ENCODE measurements at regions not wholly inside any gene's neighbourhood (a gene's known extent, or its start where the extent isn't known, plus 50 kb on each side); places are given as distances from the start of the nearest gene placed in this dataset.

DNA sequence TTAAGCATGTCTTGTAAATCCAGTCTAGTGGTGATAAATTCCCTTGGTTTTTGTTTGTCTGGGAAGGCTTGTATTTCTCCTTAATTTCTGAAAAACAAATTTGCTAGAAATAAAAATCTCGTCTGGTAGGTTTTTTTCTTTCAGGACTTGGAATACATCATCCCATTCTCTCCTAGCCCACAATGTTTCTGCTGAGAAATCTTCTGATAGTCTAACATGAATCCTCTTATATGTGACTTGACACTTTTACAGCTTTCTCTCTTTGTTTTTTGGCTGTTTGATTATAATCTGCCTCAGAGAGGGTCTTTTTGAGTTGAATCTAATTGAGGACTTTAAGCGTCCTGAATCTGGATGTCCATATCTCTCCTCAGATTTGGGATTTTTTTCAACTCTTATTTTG, 104.9 kb downstream of the FEM1C start:
- H3K23ac ChIP-seq (ENCODE audit: low read depth, low read length) = no peak overlapping the region
- intact Hi-C loops (cut with micrococcal nuclease) (no loop called here), dilution Hi-C loops (cut with HindIII; ENCODE audit: low sequenced_read_pairs, unreplicated experiment) (no loop called here), in situ Hi-C loops (cut with MboI; ENCODE audit: low sequenced_read_pairs) (no loop called here)
- H2BK5ac ChIP-seq (ENCODE audit: low read depth, low read length, poor library complexity, severe bottlenecking) = no peak overlapping the region
- no peak overlapping the region for H2BK20ac ChIP-seq (ENCODE audit: low read depth, low read length)
- H3K18ac ChIP-seq (ENCODE audit: low read depth, low read length) = no peak overlapping the region
- no peak overlapping the region for H4K5ac ChIP-seq (ENCODE audit: low read depth, low read length)
- DNase-seq = no peak
- H3K4me3 ChIP-seq (ENCODE audit: insufficient read depth, low read depth, low read length) = no peak overlapping the region
- H3K9me1 ChIP-seq (ENCODE audit: insufficient read depth, low read length) = no peaks in the 10 kb centered on the region; the same call in 1 of the 2 replicates
- CTCF ChIA-PET = no interaction called here
- no peak overlapping the region for H4K8ac ChIP-seq (ENCODE audit: low read depth in 2 of 2, low read length in 2 of 2)
- peaks cover 8% of the 10 kb centered on the region for H3K9me3 ChIP-seq (ENCODE audit: control insufficient read depth, insufficient read depth, low read length)
- no peak overlapping the region for H2AFZ ChIP-seq (replicated peaks; ENCODE audit: low read length, poor library complexity)
- H3K9ac ChIP-seq (ENCODE audit: low read depth, low read length) = no peak overlapping the region
- no peak overlapping the region for H3K27ac ChIP-seq (ENCODE audit: insufficient read depth, low read length)
- no peak for TF ChIP-seq POLR2A (IDR thresholded peaks at IDR 0.05; ENCODE audit: low read depth, low read length)
- no peak for TF ChIP-seq MXI1 (IDR thresholded peaks at IDR 0.05; ENCODE audit: borderline replicate concordance, low read depth, low read length)
- TF ChIP-seq RAD21 (IDR thresholded peaks at IDR 0.05; ENCODE audit: low read length) = no peak
- H4K91ac ChIP-seq (ENCODE audit: insufficient read depth, low read depth, low read length) = no peak overlapping the region
- H2AK5ac ChIP-seq (ENCODE audit: low read depth, low read length) = no peak overlapping the region
- no peaks in the 10 kb centered on the region for H3K79me1 ChIP-seq (ENCODE audit: low read depth in 1 of 2, low read length in 2 of 2)
- H3K27me3 ChIP-seq (ENCODE audit: control insufficient read depth, insufficient read depth, low read length) = no peaks in the 10 kb centered on the region
- no CpG with 5 or more reads among the region's 2 CpGs for WGBS, 2 experiments (ENCODE audit: extremely low coverage in 2 of 2, insufficient read length in 1 of 2)
- no peak overlapping the region for H2BK120ac ChIP-seq (ENCODE audit: low read depth, low read length)
- H3K36me3 ChIP-seq (ENCODE audit: control insufficient read depth, insufficient read depth, low read length) = no peaks in the 10 kb centered on the region
- H3K4me2 ChIP-seq (ENCODE audit: low read depth, low read length) = no peak overlapping the region
- no peaks in the 10 kb centered on the region for H4K20me1 ChIP-seq (ENCODE audit: insufficient read depth, low read length)
- no peak for ATAC-seq (ENCODE audit: low read depth)
- H2BK15ac ChIP-seq (ENCODE audit: low read depth, low read length) = no peak overlapping the region
- POLR2A ChIA-PET (ENCODE audit: unreplicated experiment) = no interaction called here
- H3K14ac ChIP-seq (replicated peaks; ENCODE audit: low read depth, low read length) = no peak overlapping the region
- H3K56ac ChIP-seq (ENCODE audit: extremely low read depth, insufficient read depth, low read length) = no peak overlapping the region
- no peak overlapping the region for H3K4ac ChIP-seq (ENCODE audit: low read depth, low read length)
- H3K4me1 ChIP-seq (ENCODE audit: control insufficient read depth, insufficient read depth, low read length) = no peaks in the 10 kb centered on the region
- no peak overlapping the region for H2AK9ac ChIP-seq (replicated peaks; ENCODE audit: low read depth, low read length, poor library complexity)
- BruUV-seq (replicated peaks) = no TSS peak

All from IMR-90 (cell line).